ENCODE measurements at regions not wholly inside any gene's neighbourhood (a gene's known extent, or its start where the extent isn't known, plus 50 kb on each side); places are given as distances from the start of the nearest gene placed in this dataset.

DNA sequence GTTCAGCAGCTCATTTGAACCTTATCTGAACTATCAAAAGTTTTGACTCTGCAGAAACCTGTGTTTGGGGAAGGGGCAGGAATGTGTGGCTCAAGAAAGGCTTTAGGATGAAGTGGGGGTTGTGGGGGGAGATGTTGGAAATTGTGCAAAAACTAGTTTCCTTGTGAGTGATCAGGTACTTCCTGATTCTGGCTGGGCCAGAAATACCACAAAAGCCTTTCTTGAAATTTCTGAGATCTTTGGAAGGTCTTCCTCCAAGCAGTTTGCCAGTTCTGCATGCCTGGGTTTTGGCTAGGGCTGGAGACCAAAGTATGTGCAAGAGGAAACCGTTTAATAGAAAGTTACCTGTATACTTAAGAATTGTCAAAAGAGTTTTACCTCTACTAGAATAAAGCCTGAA is 116.6 kb downstream of the BMP2 start:
- TF ChIP-seq MAZ (IDR thresholded peaks at IDR 0.05; ENCODE audit: borderline replicate concordance, low read depth, low read length) (no peak), POLR2A (IDR thresholded peaks at IDR 0.05; ENCODE audit: low read depth, low read length) (no peak)
